Keratinocyte (primary cell): ENCODE measurements at regions not wholly inside any gene's neighbourhood (a gene's known extent, or its start where the extent isn't known, plus 50 kb on each side); places are given as distances from the start of the nearest gene placed in this dataset.

Source experiments
- DNase-seq: peaks from one replicate; pipeline ENCODE4 v3.0.0-alpha.2; 2011; ENCODE audit warnings: low read depth, missing footprints, low spot score
- FAIRE-seq: peaks from 2 replicates; lab custom pipeline; 2011; peaks lifted over from hg19 to GRCh38; lab: Jason Lieb, UNC
- H2AFZ ChIP-seq: 2 replicates; pipeline ENCODE4 v1.6.0; 2012; ENCODE audit warnings: low read length, control low read depth, inconsistent platforms; ENCODE audit not compliant: control insufficient read depth
- H3K27ac ChIP-seq: 2 replicates; pipeline ENCODE4 v1.5.1; 2011; ENCODE audit warnings: low read length; ENCODE audit not compliant: control insufficient read depth, insufficient read depth
- H3K27me3 ChIP-seq: 3 replicates; pipeline ENCODE4 v1.6.0; 2011; ENCODE audit warnings: low read length; ENCODE audit not compliant: control insufficient read depth, insufficient read depth; ENCODE audit errors: extremely low read depth
- H3K36me3 ChIP-seq, 2 experiments: 2 replicates in 1 of 2; 3 replicates in 1 of 2; pipeline ENCODE4 v1.5.1; 2011; ENCODE audit warnings: low read length in 2 of 2, mild to moderate bottlenecking in 1 of 2; ENCODE audit not compliant: control insufficient read depth in 2 of 2, insufficient read depth in 2 of 2; ENCODE audit errors: extremely low read depth in 1 of 2
- H3K4me1 ChIP-seq: 3 replicates; pipeline ENCODE4 v1.5.1; 2011; ENCODE audit warnings: low read length; ENCODE audit not compliant: control insufficient read depth, insufficient read depth; ENCODE audit errors: extremely low read depth
- H3K4me2 ChIP-seq: 3 replicates; pipeline ENCODE4 v1.6.0; 2011; ENCODE audit warnings: low read depth, low read length; ENCODE audit not compliant: control insufficient read depth, insufficient read depth; ENCODE audit errors: extremely low read depth
- H3K4me3 ChIP-seq, 3 experiments: fragments of 200-600 bp in 1 of 3; sonication (generic) in 1 of 3; 2 replicates in 2 of 3; 3 replicates in 1 of 3; pipeline ENCODE4 v1.5.1; 2011 to 2016; ENCODE audit warnings: low read length in 3 of 3, mild to moderate bottlenecking in 3 of 3, control low read depth in 2 of 3, inconsistent platforms in 1 of 3, low read depth in 1 of 3, mixed read lengths in 1 of 3, mixed run types in 1 of 3, moderate library complexity in 1 of 3; ENCODE audit not compliant: control insufficient read depth in 2 of 3, insufficient read depth in 2 of 3; ENCODE audit errors: extremely low read depth in 1 of 3
- H3K79me2 ChIP-seq: 2 replicates; pipeline ENCODE4 v1.6.0; 2012; ENCODE audit warnings: low read length; ENCODE audit not compliant: control insufficient read depth, insufficient read depth
- H3K9ac ChIP-seq: 3 replicates; pipeline ENCODE4 v1.6.0; 2011; ENCODE audit warnings: low read length; ENCODE audit not compliant: control insufficient read depth, insufficient read depth; ENCODE audit errors: extremely low read depth
- H3K9me1 ChIP-seq: 3 replicates; pipeline ENCODE4 v1.6.0; 2011; ENCODE audit warnings: low read length; ENCODE audit not compliant: control insufficient read depth, insufficient read depth; ENCODE audit errors: extremely low read depth
- H3K9me3 ChIP-seq: 2 replicates; pipeline ENCODE4 v1.5.1; 2012; ENCODE audit warnings: low read depth, low read length; ENCODE audit not compliant: control insufficient read depth
- H4K20me1 ChIP-seq: 3 replicates; pipeline ENCODE4 v1.6.0; 2011; ENCODE audit warnings: low read length; ENCODE audit not compliant: control insufficient read depth, insufficient read depth; ENCODE audit errors: extremely low read depth
- EZH2 ChIP-seq: IDR thresholded peaks from one replicate; pipeline ENCODE4 v1.6.1; 2012; ENCODE audit warnings: inconsistent platforms, mild to moderate bottlenecking, low read length, moderate library complexity
- dilution Hi-C: fragments of 300-500 bp; cut with MboI; formaldehyde crosslinking; loops from one replicate; pipeline ENCODE4 v1.7.0; 2020; ENCODE audit warnings: low sequenced_read_pairs; ENCODE audit not compliant: extremely low pct_ligation_motif_present
- TF ChIP-seq, protein P1 (sequence below), 3 experiments: IDR thresholded peaks in 1 of 3; conservative IDR thresholded peaks in 1 of 3; optimal IDR thresholded peaks in 1 of 3; 2 replicates in 2 of 3; 3 replicates in 1 of 3; pipeline versions ENCODE3 to v1.5.1; 2011; ENCODE audit warnings: low read length in 3 of 3, mild to moderate bottlenecking in 3 of 3, moderate library complexity in 2 of 3, control low read depth in 1 of 3, inconsistent platforms in 1 of 3; ENCODE audit not compliant: insufficient read depth in 2 of 3; ENCODE audit errors: extremely low read depth in 1 of 3

DNA sequence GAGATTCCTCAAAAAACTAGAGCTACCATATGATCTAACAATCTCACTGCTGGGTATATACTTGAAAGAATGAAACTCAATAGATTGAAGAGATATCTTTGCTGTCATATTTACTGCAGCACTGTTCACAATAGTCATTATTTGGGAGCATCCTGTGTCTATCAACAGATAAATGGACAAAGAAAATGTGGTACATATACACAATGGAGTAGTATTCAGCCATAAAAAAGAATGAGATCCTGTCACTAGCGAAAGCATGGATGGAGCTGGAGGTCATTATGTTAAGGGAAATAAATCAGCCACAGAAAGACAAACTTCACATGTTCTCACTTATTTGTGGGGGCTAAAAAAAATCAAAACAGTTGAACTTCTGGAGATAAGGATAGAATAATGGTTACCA, 505.7 kb upstream of the ARRDC3 start:
- no peak overlapping the region for H3K4me3 ChIP-seq
- H3K9me3 ChIP-seq = no peaks in the 10 kb centered on the region
- H3K27me3 ChIP-seq = no peaks in the 10 kb centered on the region
- no peak overlapping the region for H3K9ac ChIP-seq
- no peak overlapping the region for H2AFZ ChIP-seq
- no peaks in the 10 kb centered on the region for H4K20me1 ChIP-seq
- DNase-seq (no peak), FAIRE-seq (no peak)
- no peaks in the 10 kb centered on the region for H3K36me3 ChIP-seq
- no peak overlapping the region for H3K27ac ChIP-seq
- dilution Hi-C loops = no loop called here
- TF ChIP-seq, protein P1, sequence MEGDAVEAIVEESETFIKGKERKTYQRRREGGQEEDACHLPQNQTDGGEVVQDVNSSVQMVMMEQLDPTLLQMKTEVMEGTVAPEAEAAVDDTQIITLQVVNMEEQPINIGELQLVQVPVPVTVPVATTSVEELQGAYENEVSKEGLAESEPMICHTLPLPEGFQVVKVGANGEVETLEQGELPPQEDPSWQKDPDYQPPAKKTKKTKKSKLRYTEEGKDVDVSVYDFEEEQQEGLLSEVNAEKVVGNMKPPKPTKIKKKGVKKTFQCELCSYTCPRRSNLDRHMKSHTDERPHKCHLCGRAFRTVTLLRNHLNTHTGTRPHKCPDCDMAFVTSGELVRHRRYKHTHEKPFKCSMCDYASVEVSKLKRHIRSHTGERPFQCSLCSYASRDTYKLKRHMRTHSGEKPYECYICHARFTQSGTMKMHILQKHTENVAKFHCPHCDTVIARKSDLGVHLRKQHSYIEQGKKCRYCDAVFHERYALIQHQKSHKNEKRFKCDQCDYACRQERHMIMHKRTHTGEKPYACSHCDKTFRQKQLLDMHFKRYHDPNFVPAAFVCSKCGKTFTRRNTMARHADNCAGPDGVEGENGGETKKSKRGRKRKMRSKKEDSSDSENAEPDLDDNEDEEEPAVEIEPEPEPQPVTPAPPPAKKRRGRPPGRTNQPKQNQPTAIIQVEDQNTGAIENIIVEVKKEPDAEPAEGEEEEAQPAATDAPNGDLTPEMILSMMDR (optimal IDR thresholded peaks at IDR 0.05 in 1 of 3, IDR thresholded peaks at IDR 0.05 in 1 of 3, conservative IDR thresholded peaks at IDR 0.05 in 1 of 3; ENCODE audit: extremely low read depth in 1 of 3, insufficient read depth in 2 of 3, low read length in 3 of 3) = no peak
- no peak for TF ChIP-seq EZH2
- H3K9me1 ChIP-seq = no peaks in the 10 kb centered on the region
- H3K4me2 ChIP-seq = no peak overlapping the region
- H3K4me1 ChIP-seq = no peaks in the 10 kb centered on the region
- H3K79me2 ChIP-seq = no peaks in the 10 kb centered on the region

DNA sequence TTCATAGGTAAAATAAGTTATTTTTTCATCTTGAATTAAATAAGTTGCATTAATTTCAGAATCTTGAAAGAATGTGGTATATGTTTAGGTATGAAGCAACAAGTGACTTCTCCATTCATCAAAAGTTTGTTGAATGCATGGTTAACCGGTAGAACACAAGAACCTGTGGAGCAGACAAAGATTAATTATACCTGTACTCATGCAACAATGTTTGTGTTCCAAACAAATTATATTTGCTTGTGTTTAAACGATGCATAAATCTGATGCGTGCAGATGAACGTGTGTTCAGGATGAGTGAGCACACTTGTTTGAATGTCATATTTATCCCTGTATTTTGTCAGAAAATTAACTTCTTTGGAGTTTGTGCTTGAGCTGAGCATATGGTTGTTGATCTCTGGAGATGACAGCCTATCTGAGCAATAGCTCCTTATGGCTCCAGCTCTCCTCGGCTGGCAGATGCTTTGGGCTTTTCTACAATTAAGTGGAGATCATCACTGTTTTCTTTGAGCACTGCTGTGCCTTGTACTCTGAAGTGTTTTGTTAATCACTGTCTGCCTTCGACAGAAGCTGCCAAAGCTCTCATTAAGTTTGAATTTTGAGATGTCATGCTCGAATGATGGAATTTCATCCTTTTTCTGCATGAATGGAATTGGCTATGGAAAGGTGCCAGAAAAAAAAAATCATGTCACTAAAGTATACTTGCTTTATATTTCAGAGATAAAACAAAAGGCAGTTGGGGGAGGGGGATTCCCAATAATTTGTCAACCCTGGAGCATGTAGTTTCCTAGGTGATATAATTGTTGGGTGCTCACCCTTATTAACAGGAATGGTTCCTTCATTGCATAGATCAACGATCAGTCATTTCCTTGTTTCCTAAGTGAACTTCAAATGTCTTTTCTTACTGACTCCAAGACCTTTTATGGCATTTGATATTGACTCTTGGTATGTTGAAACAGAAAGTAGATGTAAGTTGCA, 502.5 kb upstream of the ARRDC3 start:
- H3K79me2 ChIP-seq = no peaks in the 10 kb centered on the region
- no peak for DNase-seq
- H3K27ac ChIP-seq = no peak overlapping the region
- no peak overlapping the region for H2AFZ ChIP-seq
- no peaks in the 10 kb centered on the region for H3K27me3 ChIP-seq
- FAIRE-seq = no peak
- H3K36me3 ChIP-seq = no peaks in the 10 kb centered on the region
- H3K4me1 ChIP-seq = no peaks in the 10 kb centered on the region
- dilution Hi-C loops = no loop called here
- no peaks in the 10 kb centered on the region for H3K9me1 ChIP-seq
- no peak overlapping the region for H3K9ac ChIP-seq
- H3K9me3 ChIP-seq = no peaks in the 10 kb centered on the region
- no peak overlapping the region for H3K4me2 ChIP-seq
- no peak overlapping the region for H3K4me3 ChIP-seq
- no peaks in the 10 kb centered on the region for H4K20me1 ChIP-seq
- TF ChIP-seq EZH2 = no peak
- TF ChIP-seq, protein P1 (optimal IDR thresholded peaks at IDR 0.05 in 1 of 3, IDR thresholded peaks at IDR 0.05 in 1 of 3, conservative IDR thresholded peaks at IDR 0.05 in 1 of 3; ENCODE audit: extremely low read depth in 1 of 3, insufficient read depth in 2 of 3, low read length in 3 of 3) = no peak
